ENCODE measurements at regions not wholly inside any gene's neighbourhood (a gene's known extent, or its start where the extent isn't known, plus 50 kb on each side); places are given as distances from the start of the nearest gene placed in this dataset.

- DNase-seq (ENCODE audit: low read depth) = no peak
These were observed 93.0 kb downstream of the PPP1R3A start for GRCh38 chr7:113825832-113826231.

GRCh38 chr7:113824117-113824823 is 94.5 kb downstream of the PPP1R3A start:
- DNase-seq (ENCODE audit: low read depth) = no peak

GRCh38 chr7:113819474-113819873 is 99.3 kb downstream of the PPP1R3A start:
- DNase-seq (ENCODE audit: low read depth) = no peak

- no peak for DNase-seq (ENCODE audit: low read depth)
These were observed 102.2 kb downstream of the PPP1R3A start for GRCh38 chr7:113816639-113817038.

GRCh38 chr7:113813471-113813870 is 105.3 kb downstream of the PPP1R3A start:
- DNase-seq (ENCODE audit: low read depth) = no peak

- DNase-seq (ENCODE audit: low read depth) = no peak
These were observed 106.1 kb downstream of the PPP1R3A start for GRCh38 chr7:113812591-113813255.

- DNase-seq (ENCODE audit: low read depth) = no peak
These were observed 108.6 kb downstream of the PPP1R3A start for GRCh38 chr7:113810080-113810744.

GRCh38 chr7:113809581-113809980 is 109.2 kb downstream of the PPP1R3A start:
- no peak for DNase-seq (ENCODE audit: low read depth)

GRCh38 chr7:113806633-113807327 is 112.0 kb downstream of the PPP1R3A start:
- DNase-seq (ENCODE audit: low read depth) = no peak

GRCh38 chr7:113805976-113806375 is 112.8 kb downstream of the PPP1R3A start:
- no peak for DNase-seq (ENCODE audit: low read depth)

GRCh38 chr7:113804475-113805095 is 114.2 kb downstream of the PPP1R3A start:
- no peak for DNase-seq (ENCODE audit: low read depth)

- no peak for DNase-seq (ENCODE audit: low read depth)
These were observed 117.1 kb downstream of the PPP1R3A start for GRCh38 chr7:113801751-113802150.

GRCh38 chr7:113800826-113801225 is 118.0 kb downstream of the PPP1R3A start:
- no peak for DNase-seq (ENCODE audit: low read depth)

GRCh38 chr7:113799896-113800295 is 118.9 kb downstream of the PPP1R3A start:
- DNase-seq (ENCODE audit: low read depth) = no peak

- DNase-seq (ENCODE audit: low read depth) = no peak
These were observed 121.3 kb downstream of the PPP1R3A start for GRCh38 chr7:113797420-113798010.

GRCh38 chr7:113796557-113796956 is 122.3 kb downstream of the PPP1R3A start:
- peak; percentile 63 for DNase-seq (ENCODE audit: low read depth)

- no peak for DNase-seq (ENCODE audit: low read depth)
These were observed 124.2 kb downstream of the PPP1R3A start for GRCh38 chr7:113794573-113794972.

- DNase-seq (ENCODE audit: low read depth) = no peak
These were observed 125.6 kb downstream of the PPP1R3A start for GRCh38 chr7:113793171-113793570.

GRCh38 chr7:113790025-113790424 is 128.8 kb downstream of the PPP1R3A start:
- no peak for DNase-seq (ENCODE audit: low read depth)

- DNase-seq (ENCODE audit: low read depth) = no peak
These were observed 131.7 kb downstream of the PPP1R3A start for GRCh38 chr7:113787106-113787505.

GRCh38 chr7:113784956-113785355 is 133.9 kb downstream of the PPP1R3A start:
- DNase-seq (ENCODE audit: low read depth) = no peak

- no peak for DNase-seq (ENCODE audit: low read depth)
These were observed 134.5 kb downstream of the PPP1R3A start for GRCh38 chr7:113784316-113784715.

All from HS-5 (cell line).